ENCODE measurements at regions not wholly inside any gene's neighbourhood (a gene's known extent, or its start where the extent isn't known, plus 50 kb on each side); places are given as distances from the start of the nearest gene placed in this dataset.

GRCh38 chr4:37165844-37166243 lies 78.7 kb upstream of the NWD2 start:
- DNase-seq (ENCODE audit: low read depth in 1 of 2, low spot score in 1 of 2) = no peak
- no peaks in the 10 kb centered on the region for H3K4me1 ChIP-seq (ENCODE audit: low read depth)
- no peak for TF ChIP-seq CTCF (IDR thresholded peaks at IDR 0.05; ENCODE audit: low read depth, low read length)
- H3K36me3 ChIP-seq = no peaks in the 10 kb centered on the region
- H3K4me3 ChIP-seq = no peak overlapping the region
- H3K27me3 ChIP-seq = peaks cover 3% of the 10 kb centered on the region
- H3K27ac ChIP-seq = no peak overlapping the region
- H3K9me3 ChIP-seq (ENCODE audit: low read depth) = no peaks in the 10 kb centered on the region

GRCh38 chr4:37169956-37170355 lies 74.6 kb upstream of the NWD2 start:
- H3K36me3 ChIP-seq = no peaks in the 10 kb centered on the region

GRCh38 chr4:37188100-37188499 lies 56.4 kb upstream of the NWD2 start:
- DNase-seq (ENCODE audit: low read depth in 1 of 2, low spot score in 1 of 2) = no peak
- H3K4me3 ChIP-seq = no peak overlapping the region
- H3K36me3 ChIP-seq = no peaks in the 10 kb centered on the region
- TF ChIP-seq CTCF (IDR thresholded peaks at IDR 0.05; ENCODE audit: low read depth, low read length) = no peak
- no peaks in the 10 kb centered on the region for H3K27me3 ChIP-seq
- H3K9me3 ChIP-seq (ENCODE audit: low read depth) = no peaks in the 10 kb centered on the region
- no peak overlapping the region for H3K27ac ChIP-seq
- H3K4me1 ChIP-seq (ENCODE audit: low read depth) = no peaks in the 10 kb centered on the region

More at GRCh38 chr4:37169956-37170355, 74.6 kb upstream of the NWD2 start:
- H3K27me3 ChIP-seq = peaks cover 3% of the 10 kb centered on the region
- no peak for TF ChIP-seq CTCF (IDR thresholded peaks at IDR 0.05; ENCODE audit: low read depth, low read length)
- H3K4me1 ChIP-seq (ENCODE audit: low read depth) = no peaks in the 10 kb centered on the region
- no peaks in the 10 kb centered on the region for H3K9me3 ChIP-seq (ENCODE audit: low read depth)
- no peak overlapping the region for H3K4me3 ChIP-seq
- no peak overlapping the region for H3K27ac ChIP-seq
- DNase-seq (ENCODE audit: low read depth in 1 of 2, low spot score in 1 of 2) = no peak
